H1 (cell line): ENCODE measurements at regions not wholly inside any gene's neighbourhood (a gene's known extent, or its start where the extent isn't known, plus 50 kb on each side); places are given as distances from the start of the nearest gene placed in this dataset.

Experiments
- TF ChIP-seq, protein P1 (sequence below): IDR thresholded peaks from 2 replicates; pipeline ENCODE4 v1.6.1; 2012; ENCODE audit warnings: inconsistent platforms

DNA sequence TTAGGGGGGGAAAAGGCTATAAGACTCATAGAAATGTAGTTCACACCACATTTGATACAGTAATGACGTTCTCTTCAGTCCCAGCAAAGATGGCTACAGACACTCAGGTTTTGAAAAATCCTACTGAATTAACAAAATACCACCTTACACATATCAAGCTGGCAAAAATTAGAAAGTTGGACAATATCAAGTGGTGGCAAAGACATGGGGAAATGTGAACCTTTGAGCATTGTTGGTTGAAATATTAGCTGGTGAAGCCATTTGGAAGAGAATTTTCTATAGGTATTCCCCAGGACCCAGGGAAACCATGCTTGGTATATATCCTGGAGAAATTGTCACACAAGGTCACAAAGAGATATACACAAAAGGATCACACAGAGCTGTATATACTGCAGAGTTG, 163.0 kb downstream of the ADSS2 start (continued):
- TF ChIP-seq, protein P1, sequence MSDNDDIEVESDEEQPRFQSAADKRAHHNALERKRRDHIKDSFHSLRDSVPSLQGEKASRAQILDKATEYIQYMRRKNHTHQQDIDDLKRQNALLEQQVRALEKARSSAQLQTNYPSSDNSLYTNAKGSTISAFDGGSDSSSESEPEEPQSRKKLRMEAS, result no peak
- TF ChIP-seq, all 59 proteins: peak for 0
